SK-N-MC (cell line): ENCODE measurements at regions not wholly inside any gene's neighbourhood (a gene's known extent, or its start where the extent isn't known, plus 50 kb on each side); places are given as distances from the start of the nearest gene placed in this dataset.

Source experiments
- EZH2 ChIP-seq: fragments of 200-600 bp; sonication (generic); IDR thresholded peaks from one replicate; pipeline ENCODE4 v1.6.1; 2017; ENCODE audit warnings: antibody characterized with exemption
- FOXP2 ChIP-seq: optimal IDR thresholded peaks from 2 replicates; pipeline ENCODE3; 2011; ENCODE audit warnings: mild to moderate bottlenecking, moderate library complexity; ENCODE audit not compliant: insufficient read depth; ENCODE audit errors: extremely low read length, control extremely low read depth
- POLR2AphosphoS5 ChIP-seq: IDR thresholded peaks from 2 replicates; pipeline ENCODE4 v1.6.1; 2012; ENCODE audit warnings: mild to moderate bottlenecking, low read depth, low read length, borderline replicate concordance

DNA sequence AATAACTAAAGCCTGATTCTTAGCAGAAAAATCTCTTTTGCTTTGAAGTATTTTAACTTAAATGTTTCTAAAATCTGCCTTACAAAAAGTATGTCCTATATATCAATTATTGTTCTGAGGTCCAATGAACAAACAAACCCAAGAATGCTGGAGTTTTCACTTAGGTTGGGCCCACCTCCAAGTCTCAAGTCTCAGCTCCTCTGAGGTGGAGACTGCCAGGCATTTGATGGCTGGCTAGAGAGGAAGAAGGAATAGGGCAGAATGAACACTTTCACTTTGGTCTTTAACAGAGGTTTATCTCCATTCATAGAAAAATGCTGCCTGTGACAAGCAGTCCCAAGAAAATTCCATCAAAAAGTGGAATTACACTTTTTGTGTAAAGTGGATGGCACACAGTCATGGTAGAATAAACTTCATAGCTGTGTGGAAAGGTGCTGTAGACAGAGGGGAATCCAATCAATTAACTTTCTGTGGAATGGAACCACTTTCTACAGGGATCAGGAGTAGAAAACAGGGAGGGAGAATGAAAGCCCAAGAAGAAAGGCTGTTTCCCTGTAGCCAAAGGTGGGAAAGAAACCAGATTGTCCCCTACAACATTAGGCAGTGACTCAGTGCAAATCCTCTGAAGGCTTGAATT, 349.4 kb upstream of the RUNX1 start:
- TF ChIP-seq EZH2 = no peak
- no peak for TF ChIP-seq POLR2AphosphoS5
- no peak for TF ChIP-seq FOXP2
